ENCODE measurements at regions not wholly inside any gene's neighbourhood (a gene's known extent, or its start where the extent isn't known, plus 50 kb on each side); places are given as distances from the start of the nearest gene placed in this dataset.
A peak's percentile ranks its signal among the peaks of the same experiment; 100 is the strongest.
"Not testable (repeated sequence)": the region's sequence is repeated elsewhere in the genome, so short reads cannot be mapped to it uniquely, and the experiment has no call there.

DNA sequence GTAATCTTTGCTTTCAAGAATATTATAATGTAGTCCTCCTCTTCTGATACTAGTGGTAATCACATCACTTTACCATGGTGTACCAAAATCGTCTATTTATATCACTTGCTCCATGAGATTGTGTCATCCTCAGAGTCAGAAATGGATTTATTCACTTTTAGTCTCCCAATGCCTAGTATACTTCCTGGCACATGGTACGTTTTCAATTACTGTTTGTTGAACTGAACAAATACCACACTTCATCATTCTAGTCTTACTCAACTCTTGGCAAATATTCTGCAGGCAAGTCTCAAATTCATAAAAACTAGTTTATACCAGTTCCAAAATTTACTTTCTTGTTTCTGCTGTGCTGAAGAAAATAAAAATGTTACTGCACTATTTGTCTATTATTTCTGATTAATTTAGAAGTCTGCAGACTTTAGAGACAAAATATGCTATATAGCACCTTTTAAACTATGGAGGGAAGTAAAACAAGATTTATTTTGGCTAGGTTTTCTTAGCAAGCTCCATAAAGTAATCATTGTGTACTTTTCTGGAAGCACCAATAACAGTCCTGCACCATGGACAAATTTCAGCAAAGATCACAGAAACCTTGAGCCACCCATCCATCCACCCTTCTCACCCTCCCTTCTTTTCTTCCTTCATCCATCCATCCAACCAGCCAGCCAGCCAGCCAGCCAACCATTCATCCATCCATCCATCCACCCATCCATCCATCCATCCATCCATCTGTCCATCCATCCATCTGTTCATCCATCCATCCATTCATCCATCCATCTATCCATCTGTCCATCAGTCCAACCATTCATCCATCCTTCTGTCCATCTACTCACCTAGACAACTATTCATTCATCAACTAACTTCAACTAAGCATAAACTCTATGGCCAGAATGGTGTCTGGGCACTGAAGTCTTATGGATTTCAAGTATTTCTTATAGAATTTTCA lies 102.1 kb upstream of the STMND1 start:
- DNase-seq (no peak), ATAC-seq (no peak)
- H3K4me1 Mint-ChIP-seq, result no peaks in the 10 kb centered on the region
- H3K27ac Mint-ChIP-seq, result no peak overlapping the region
- peaks cover 4% of the 10 kb centered on the region for H3K9me3 Mint-ChIP-seq
- H3K36me3 Mint-ChIP-seq (ENCODE audit: low read depth), result no peaks in the 10 kb centered on the region
- H3K27me3 Mint-ChIP-seq, result peaks cover 56% of the 10 kb centered on the region
- H3K4me3 Mint-ChIP-seq, result no peak overlapping the region

GRCh38 chr6:16998461-16998860 lies 103.4 kb upstream of the STMND1 start:
- Mint-ChIP-seq H3K27ac (no peak overlapping the region), H3K36me3 (ENCODE audit: low read depth) (no peaks in the 10 kb centered on the region), H3K9me3 (peaks cover 4% of the 10 kb centered on the region), H3K4me3 (no peak overlapping the region), H3K27me3 (peaks cover 53% of the 10 kb centered on the region), H3K4me1 (no peaks in the 10 kb centered on the region)
- DNase-seq, result no peak
- no peak for ATAC-seq

GRCh38 chr6:16995511-16996250 lies 106.2 kb upstream of the STMND1 start:
- H3K4me1 Mint-ChIP-seq, result no peaks in the 10 kb centered on the region
- H3K9me3 Mint-ChIP-seq, result peaks cover 4% of the 10 kb centered on the region
- H3K36me3 Mint-ChIP-seq (ENCODE audit: low read depth), result no peaks in the 10 kb centered on the region
- peaks cover 47% of the 10 kb centered on the region for H3K27me3 Mint-ChIP-seq
- no peak overlapping the region for H3K4me3 Mint-ChIP-seq
- DNase-seq (no peak), ATAC-seq (no peak)
- H3K27ac Mint-ChIP-seq, result no peak overlapping the region

- DNase-seq (no peak), ATAC-seq (no peak)
- Mint-ChIP-seq H3K4me3 (no peak overlapping the region), H3K36me3 (ENCODE audit: low read depth) (no peaks in the 10 kb centered on the region), H3K27me3 (peaks cover 43% of the 10 kb centered on the region), H3K4me1 (no peaks in the 10 kb centered on the region), H3K9me3 (peaks cover 13% of the 10 kb centered on the region), H3K27ac (no peak overlapping the region)
Observed at GRCh38 chr6:16993396-16993795, 108.5 kb upstream of the STMND1 start.

GRCh38 chr6:16991981-16992629 lies 109.7 kb upstream of the STMND1 start:
- H3K27me3 Mint-ChIP-seq, result peaks cover 39% of the 10 kb centered on the region
- H3K4me1 Mint-ChIP-seq, result no peaks in the 10 kb centered on the region
- no peak for DNase-seq
- no peak for ATAC-seq
- H3K4me3 Mint-ChIP-seq, result no peak overlapping the region
- no peaks in the 10 kb centered on the region for H3K36me3 Mint-ChIP-seq (ENCODE audit: low read depth)
- H3K27ac Mint-ChIP-seq, result no peak overlapping the region
- peaks cover 19% of the 10 kb centered on the region for H3K9me3 Mint-ChIP-seq

GRCh38 chr6:16989976-16990375 lies 111.9 kb upstream of the STMND1 start:
- not testable (repeated sequence) for ATAC-seq; H3K36me3 Mint-ChIP-seq (ENCODE audit: low read depth); H3K27ac Mint-ChIP-seq; H3K4me1 Mint-ChIP-seq; H3K4me3 Mint-ChIP-seq; DNase-seq
- Mint-ChIP-seq H3K27me3 (peaks cover 39% of the 10 kb centered on the region), H3K9me3 (peaks cover 19% of the 10 kb centered on the region)

DNA sequence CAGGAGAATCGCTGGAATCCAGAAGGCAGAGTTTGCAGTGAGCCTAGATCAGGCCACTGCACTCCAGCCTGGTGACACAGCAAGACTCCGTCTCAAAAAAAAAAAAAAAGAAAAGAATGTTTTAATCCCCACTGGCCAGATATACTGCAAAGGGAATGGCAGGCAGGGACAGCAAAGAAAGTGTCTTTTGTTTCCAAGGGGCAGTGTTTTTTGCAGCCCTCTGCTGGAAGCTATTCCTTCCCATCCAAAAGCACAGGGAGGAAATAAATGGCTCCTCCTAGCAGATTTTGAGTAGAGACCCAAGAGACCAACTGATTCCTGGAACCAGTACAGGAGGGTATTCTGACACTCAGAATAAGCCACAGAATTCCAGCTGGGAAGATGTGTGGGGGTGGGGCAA lies 112.5 kb upstream of the STMND1 start:
- no peak overlapping the region for H3K4me3 Mint-ChIP-seq
- H3K27ac Mint-ChIP-seq, result no peak overlapping the region
- DNase-seq, result no peak
- peaks cover 19% of the 10 kb centered on the region for H3K9me3 Mint-ChIP-seq
- no peaks in the 10 kb centered on the region for H3K36me3 Mint-ChIP-seq (ENCODE audit: low read depth)
- H3K4me1 Mint-ChIP-seq, result no peaks in the 10 kb centered on the region
- H3K27me3 Mint-ChIP-seq, result peaks cover 41% of the 10 kb centered on the region
- ATAC-seq, result no peak

- Mint-ChIP-seq H3K4me1 (no peaks in the 10 kb centered on the region), H3K27me3 (peaks cover 41% of the 10 kb centered on the region), H3K9me3 (peaks cover 19% of the 10 kb centered on the region), H3K27ac (no peak overlapping the region), H3K4me3 (no peak overlapping the region), H3K36me3 (ENCODE audit: low read depth) (no peaks in the 10 kb centered on the region)
- ATAC-seq, result no peak
- DNase-seq, result no peak
Observed at GRCh38 chr6:16987996-16988395, 113.9 kb upstream of the STMND1 start.

GRCh38 chr6:16985513-16986284 lies 116.2 kb upstream of the STMND1 start:
- Mint-ChIP-seq H3K4me3 (no peak overlapping the region), H3K27ac (no peak overlapping the region), H3K9me3 (peaks cover 19% of the 10 kb centered on the region), H3K36me3 (ENCODE audit: low read depth) (no peaks in the 10 kb centered on the region), H3K27me3 (peaks cover 36% of the 10 kb centered on the region), H3K4me1 (no peaks in the 10 kb centered on the region)
- DNase-seq (no peak), ATAC-seq (no peak)

- Mint-ChIP-seq H3K9me3 (peaks cover 5% of the 10 kb centered on the region), H3K4me3 (no peak overlapping the region), H3K4me1 (no peaks in the 10 kb centered on the region), H3K36me3 (ENCODE audit: low read depth) (no peaks in the 10 kb centered on the region), H3K27me3 (peaks cover 47% of the 10 kb centered on the region), H3K27ac (no peak overlapping the region)
- ATAC-seq (no peak), DNase-seq (no peak)
Observed at GRCh38 chr6:16982807-16983206, 119.0 kb upstream of the STMND1 start.

DNA sequence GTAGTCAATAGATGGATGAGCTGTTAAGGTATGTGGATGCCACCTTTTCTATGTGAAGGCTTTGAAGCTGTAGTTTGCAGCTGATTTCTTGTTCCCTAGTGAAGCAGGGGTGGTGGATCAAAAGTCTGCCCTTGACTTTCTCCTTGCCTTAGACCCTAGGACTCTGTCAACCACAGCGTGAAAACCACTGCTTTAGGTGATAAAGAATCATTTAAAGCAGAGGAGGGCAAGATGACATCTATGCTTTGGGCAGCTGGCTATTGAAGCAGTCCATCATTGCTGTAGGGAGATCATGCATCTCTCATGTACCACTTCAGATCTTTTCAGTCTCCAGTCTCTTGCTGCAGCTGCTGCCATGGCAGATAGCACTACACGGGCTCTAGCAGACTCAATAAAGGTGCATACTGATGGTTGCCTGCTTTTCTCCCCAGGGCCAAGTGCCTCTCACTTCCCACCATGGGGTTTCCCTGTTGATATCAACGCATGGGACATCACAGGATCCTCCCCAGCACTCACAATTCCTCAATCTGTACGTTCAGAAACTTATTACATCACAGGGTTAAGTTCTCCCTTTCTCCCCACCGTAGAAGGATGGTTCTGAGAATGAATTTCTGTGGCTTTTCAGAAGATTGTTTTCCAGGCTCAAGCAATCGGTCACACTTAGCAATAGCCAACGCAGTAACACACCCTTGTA lies 122.0 kb upstream of the STMND1 start:
- H3K4me1 Mint-ChIP-seq, result no peaks in the 10 kb centered on the region
- H3K9me3 Mint-ChIP-seq, result peaks cover 4% of the 10 kb centered on the region
- no peaks in the 10 kb centered on the region for H3K36me3 Mint-ChIP-seq (ENCODE audit: low read depth)
- H3K27ac Mint-ChIP-seq, result no peak overlapping the region
- no peak for DNase-seq
- H3K4me3 Mint-ChIP-seq, result no peak overlapping the region
- H3K27me3 Mint-ChIP-seq, result peaks cover 56% of the 10 kb centered on the region
- no peak for ATAC-seq

DNA sequence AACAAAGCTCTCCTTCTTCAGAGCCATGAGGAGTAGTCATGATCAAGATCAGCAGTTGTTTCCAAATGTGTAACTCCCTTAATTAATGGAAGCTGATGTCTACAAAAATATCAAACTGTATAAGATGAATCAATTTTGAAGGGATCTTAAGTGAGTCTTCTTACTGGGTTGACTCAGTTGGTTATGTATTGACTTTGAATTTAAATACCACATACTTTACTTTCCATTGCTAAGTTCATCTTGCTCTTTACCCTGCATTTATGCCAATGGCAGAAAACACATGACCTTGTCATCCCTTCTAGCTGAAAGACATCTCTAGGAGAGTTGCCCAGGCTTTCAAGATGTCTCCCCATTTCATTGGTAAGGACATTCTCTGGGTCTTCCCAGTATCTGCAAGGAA lies 123.2 kb upstream of the STMND1 start:
- no peak for DNase-seq
- Mint-ChIP-seq H3K27me3 (peaks cover 54% of the 10 kb centered on the region), H3K36me3 (ENCODE audit: low read depth) (no peaks in the 10 kb centered on the region), H3K4me1 (no peaks in the 10 kb centered on the region), H3K27ac (no peak overlapping the region), H3K9me3 (peaks cover 4% of the 10 kb centered on the region), H3K4me3 (no peak overlapping the region)
- peak; percentile 40 for ATAC-seq

DNA sequence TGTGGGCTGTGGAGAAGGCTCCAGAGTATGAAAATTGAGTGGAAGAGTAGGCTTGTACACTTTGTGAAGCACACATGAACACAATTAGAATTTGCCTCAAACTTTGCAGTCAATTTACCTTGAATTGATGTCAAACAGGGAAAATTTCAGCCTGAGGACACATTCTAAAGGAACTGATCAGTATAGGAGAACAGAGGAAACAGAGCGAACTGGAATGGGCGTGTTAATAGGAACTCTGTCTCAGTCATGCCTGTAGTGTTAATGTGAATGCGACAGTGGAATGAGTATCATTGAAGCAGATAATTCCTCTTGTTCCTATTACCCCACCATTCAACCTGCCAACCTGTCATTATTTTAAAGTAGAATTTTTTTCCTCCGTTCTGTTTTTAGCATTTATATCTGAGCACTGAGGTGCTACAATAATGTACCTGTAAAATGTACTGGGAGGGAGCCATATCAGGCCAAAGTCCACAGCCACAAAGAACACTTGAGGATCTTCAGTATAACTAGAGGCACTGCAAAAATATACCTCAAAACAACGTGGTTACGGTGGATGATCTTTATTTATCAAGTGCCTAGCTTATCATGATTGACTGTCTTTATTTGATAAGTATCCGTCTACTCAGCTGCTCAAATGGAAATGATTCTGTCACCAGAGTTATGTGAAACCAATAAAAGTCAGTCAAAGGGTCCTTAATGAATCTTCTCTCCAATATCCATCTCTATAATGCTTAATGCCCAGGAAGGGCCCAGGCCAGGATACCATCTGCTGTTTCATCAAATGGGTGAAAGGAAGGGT lies 125.3 kb upstream of the STMND1 start:
- Mint-ChIP-seq H3K27me3 (peaks cover 61% of the 10 kb centered on the region), H3K9me3 (peaks cover 4% of the 10 kb centered on the region), H3K27ac (no peak overlapping the region), H3K4me3 (no peak overlapping the region), H3K36me3 (ENCODE audit: low read depth) (no peaks in the 10 kb centered on the region), H3K4me1 (peaks cover 5% of the 10 kb centered on the region)
- no peak for ATAC-seq
- DNase-seq, result no peak
